Right atrium auricular region (tissue), 2 donors: ENCODE measurements at regions not wholly inside any gene's neighbourhood (a gene's known extent, or its start where the extent isn't known, plus 50 kb on each side); places are given as distances from the start of the nearest gene placed in this dataset.
"Not testable (repeated sequence)": the region's sequence is repeated elsewhere in the genome, so short reads cannot be mapped to it uniquely, and the experiment has no call there.

Experiments used
- DNase-seq: peaks from one replicate; pipeline ENCODE4 v3.0.0-alpha.2; 2019; ENCODE audit warnings: low spot score
- H3K27ac ChIP-seq, 2 donors: fragments of 200-600 bp; sonication (generic); 1 replicate in 1 of 2; 2 replicates in 1 of 2; pipeline ENCODE4 v1.5.1; 2016 to 2019
- H3K27me3 ChIP-seq, 2 donors: fragments of 200-600 bp; sonication (generic); one replicate each; pipeline versions ENCODE4 v1.5.1 to v1.6.0; 2017 to 2019
- H3K36me3 ChIP-seq: fragments of 200-600 bp; sonication (generic); one replicate; pipeline ENCODE4 v1.5.1; 2016
- H3K4me1 ChIP-seq, 2 donors: fragments of 200-600 bp; sonication (generic); one replicate each; pipeline versions ENCODE4 v1.5.1 to v1.6.0; 2017 to 2019
- H3K4me3 ChIP-seq, 2 donors: fragments of 200-600 bp; sonication (generic); 1 replicate in 1 of 2; 2 replicates in 1 of 2; pipeline ENCODE4 v1.5.1; 2017 to 2019; ENCODE audit warnings: mild to moderate bottlenecking in 1 of 2, moderate library complexity in 1 of 2
- H3K9me3 ChIP-seq, 2 donors: fragments of 200-600 bp; sonication (generic); one replicate each; pipeline ENCODE4 v1.5.1; 2019
- TF ChIP-seq, protein P1 (sequence below), 2 donors: fragments of 200-600 bp; sonication (generic); IDR thresholded peaks; one replicate each; pipeline ENCODE4 v1.5.1; 2019; ENCODE audit warnings: antibody characterized with exemption in 2 of 2

DNA sequence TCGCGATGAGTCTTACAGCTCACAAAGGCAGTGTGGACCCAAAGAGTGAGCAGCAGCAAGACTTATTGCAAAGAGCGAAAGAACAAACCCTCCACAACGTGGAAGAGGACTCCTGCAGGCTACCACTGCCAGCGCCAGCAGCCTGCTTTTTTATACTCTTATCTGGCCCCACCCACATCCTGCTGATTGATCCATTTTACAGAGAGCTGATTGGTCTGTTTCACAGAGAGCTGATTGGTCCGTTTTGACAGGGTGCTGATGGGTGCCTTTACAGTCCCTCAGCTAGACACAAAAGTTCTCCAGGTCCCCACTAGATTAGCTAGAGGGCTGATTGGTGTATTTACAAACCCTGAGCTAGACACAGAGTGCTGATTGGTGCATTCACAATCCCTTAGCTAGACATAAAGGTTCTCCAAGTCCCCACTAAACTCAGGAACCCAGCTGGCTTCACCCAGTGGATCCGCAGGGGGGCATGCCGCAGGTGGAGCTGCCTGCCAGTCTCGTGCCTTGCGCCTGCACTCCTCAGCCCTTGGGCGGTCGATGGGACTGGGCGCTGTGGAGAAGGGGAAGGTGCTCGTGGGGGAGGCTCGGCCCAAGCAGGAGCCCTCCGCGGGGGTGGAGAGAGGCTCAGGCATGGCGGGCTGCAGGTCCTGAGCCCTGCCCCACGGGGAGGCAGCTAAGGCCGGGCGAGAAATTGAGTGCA lies 75.7 kb downstream of the QDPR start:
- DNase-seq, H3K27ac ChIP-seq, H3K4me1 ChIP-seq, H3K36me3 ChIP-seq, H3K27me3 ChIP-seq, H3K9me3 ChIP-seq, H3K4me3 ChIP-seq: not testable (repeated sequence)

DNA sequence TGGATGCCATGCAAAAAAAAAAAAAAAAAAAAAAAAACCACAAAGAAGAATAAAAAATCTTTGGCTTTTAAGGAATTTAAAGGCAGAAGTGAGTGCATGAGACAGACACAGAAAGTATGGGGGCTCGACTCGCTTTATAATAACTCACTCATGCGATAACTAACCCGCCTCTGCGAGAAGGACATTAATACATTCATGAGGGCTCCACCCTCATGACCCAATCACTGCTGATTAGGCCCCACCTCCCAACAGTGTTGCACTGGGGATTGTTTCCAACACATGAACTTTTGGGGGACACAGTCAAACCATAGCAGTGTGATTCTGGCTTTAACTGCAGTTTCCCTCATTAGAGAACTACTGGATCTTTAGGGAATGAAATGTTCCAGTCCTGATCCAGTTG lies 78.1 kb downstream of the QDPR start:
- no peak overlapping the region for H3K27ac ChIP-seq
- H3K27me3 ChIP-seq: no peaks in the 10 kb centered on the region
- no peaks in the 10 kb centered on the region for H3K4me1 ChIP-seq
- H3K4me3 ChIP-seq: no peak overlapping the region
- no peaks in the 10 kb centered on the region for H3K36me3 ChIP-seq
- TF ChIP-seq, protein P1, sequence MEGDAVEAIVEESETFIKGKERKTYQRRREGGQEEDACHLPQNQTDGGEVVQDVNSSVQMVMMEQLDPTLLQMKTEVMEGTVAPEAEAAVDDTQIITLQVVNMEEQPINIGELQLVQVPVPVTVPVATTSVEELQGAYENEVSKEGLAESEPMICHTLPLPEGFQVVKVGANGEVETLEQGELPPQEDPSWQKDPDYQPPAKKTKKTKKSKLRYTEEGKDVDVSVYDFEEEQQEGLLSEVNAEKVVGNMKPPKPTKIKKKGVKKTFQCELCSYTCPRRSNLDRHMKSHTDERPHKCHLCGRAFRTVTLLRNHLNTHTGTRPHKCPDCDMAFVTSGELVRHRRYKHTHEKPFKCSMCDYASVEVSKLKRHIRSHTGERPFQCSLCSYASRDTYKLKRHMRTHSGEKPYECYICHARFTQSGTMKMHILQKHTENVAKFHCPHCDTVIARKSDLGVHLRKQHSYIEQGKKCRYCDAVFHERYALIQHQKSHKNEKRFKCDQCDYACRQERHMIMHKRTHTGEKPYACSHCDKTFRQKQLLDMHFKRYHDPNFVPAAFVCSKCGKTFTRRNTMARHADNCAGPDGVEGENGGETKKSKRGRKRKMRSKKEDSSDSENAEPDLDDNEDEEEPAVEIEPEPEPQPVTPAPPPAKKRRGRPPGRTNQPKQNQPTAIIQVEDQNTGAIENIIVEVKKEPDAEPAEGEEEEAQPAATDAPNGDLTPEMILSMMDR (IDR thresholded peaks at IDR 0.05): no peak
- DNase-seq: no peak
- no peaks in the 10 kb centered on the region for H3K9me3 ChIP-seq

DNA sequence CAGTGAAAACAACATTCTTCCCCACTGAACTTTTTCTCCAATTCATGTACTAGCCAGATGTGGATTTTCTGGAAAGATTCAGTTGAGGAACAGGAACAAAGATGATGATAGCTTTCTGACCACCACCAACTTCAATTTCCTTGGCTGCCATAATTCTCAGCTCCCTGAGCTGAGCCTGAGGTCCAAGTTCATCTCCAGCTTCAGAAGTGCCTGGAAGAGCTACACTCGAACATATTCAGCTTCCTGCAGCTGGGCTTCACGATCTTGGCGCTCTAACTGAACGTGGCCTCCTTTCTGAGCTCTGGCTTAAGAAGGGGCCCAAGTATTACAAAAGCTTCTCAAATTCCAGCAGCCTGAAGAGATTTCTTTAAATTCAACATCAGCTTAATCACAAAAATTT lies 83.9 kb downstream of the QDPR start:
- no peak for DNase-seq
- H3K4me1 ChIP-seq: no peaks in the 10 kb centered on the region
- TF ChIP-seq, protein P1 (IDR thresholded peaks at IDR 0.05): no peak
- no peaks in the 10 kb centered on the region for H3K9me3 ChIP-seq
- no peak overlapping the region for H3K4me3 ChIP-seq
- no peaks in the 10 kb centered on the region for H3K27me3 ChIP-seq
- no peaks in the 10 kb centered on the region for H3K36me3 ChIP-seq
- no peak overlapping the region for H3K27ac ChIP-seq

DNA sequence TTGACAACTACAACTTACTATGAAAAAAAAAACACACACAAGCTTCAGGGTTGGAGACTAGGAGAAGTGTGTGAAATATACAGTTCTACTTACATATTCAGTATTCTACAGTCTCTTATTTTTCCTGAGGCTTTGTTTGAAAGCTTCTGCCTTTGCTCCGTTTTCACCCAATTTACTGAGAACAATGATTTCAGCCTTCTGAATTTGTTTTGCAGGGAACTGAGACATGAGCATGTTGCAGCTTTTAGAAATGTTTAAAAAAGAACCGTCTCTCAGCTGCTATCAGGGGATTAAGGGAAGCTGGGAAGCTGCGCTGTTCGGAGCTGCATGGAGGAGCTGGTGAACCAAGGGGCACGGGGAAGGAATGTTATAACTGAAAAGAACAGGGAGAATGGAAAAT lies 85.7 kb downstream of the QDPR start:
- TF ChIP-seq, protein P1 (IDR thresholded peaks at IDR 0.05): no peak
- no peak for DNase-seq
- Histone ChIP-seq H3K4me1 (no peaks in the 10 kb centered on the region), H3K27me3 (no peaks in the 10 kb centered on the region), H3K9me3 (no peaks in the 10 kb centered on the region), H3K4me3 (no peak overlapping the region), H3K36me3 (no peaks in the 10 kb centered on the region), H3K27ac (no peak overlapping the region)

DNA sequence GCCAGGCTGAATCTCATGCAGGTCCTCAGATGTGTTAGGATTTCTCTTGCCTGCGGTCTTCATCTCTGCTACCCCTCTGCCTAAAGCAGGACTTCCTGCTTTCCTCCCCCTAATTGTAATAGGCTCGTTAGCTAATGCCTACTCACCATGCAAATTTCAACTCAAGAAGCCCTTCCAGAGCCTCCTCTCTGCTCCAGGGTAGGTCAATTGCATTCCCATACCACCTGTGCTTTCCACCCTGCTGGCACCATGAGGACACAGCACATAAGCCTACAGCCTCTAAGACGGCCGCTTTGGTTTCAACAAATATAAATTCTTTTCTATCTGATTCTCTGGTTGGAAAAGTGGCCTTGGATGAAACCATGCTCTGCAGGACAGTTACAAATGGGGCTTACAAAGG lies 93.9 kb downstream of the QDPR start:
- TF ChIP-seq, protein P1 (IDR thresholded peaks at IDR 0.05): no peak
- H3K4me1 ChIP-seq: no peaks in the 10 kb centered on the region
- no peak for DNase-seq
- H3K27ac ChIP-seq: no peak overlapping the region
- peaks cover 0 to 12% of the 10 kb centered on the region in 2 donors for H3K9me3 ChIP-seq
- H3K27me3 ChIP-seq: no peaks in the 10 kb centered on the region
- H3K4me3 ChIP-seq: no peak overlapping the region
- no peaks in the 10 kb centered on the region for H3K36me3 ChIP-seq

DNA sequence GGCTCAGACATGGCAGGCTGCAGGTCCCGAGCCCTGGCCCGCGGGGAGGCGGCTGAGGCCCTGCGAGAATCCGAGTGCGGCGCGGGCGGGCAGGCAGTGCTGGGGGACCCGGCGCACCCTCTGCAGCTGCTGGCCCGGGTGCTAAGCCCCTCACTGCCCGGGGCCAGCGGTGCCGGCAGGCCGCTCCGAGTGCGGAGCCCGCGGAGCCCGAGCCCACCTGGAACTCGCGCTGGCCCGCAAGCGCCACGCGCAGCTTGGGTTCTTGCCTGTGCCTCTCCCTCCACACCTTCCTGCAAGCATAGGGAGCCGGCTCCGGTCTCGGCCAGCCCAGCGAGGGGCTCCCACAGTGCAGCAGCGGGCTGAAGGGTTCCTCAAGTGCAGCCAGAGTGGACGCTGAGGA lies 97.5 kb downstream of the QDPR start:
- TF ChIP-seq, protein P1 (IDR thresholded peaks at IDR 0.05): no peak
- Histone ChIP-seq H3K4me1 (no peaks in the 10 kb centered on the region), H3K9me3 (peaks cover 0 to 12% of the 10 kb centered on the region in 2 donors), H3K27ac (no peak overlapping the region), H3K36me3 (no peaks in the 10 kb centered on the region), H3K27me3 (no peaks in the 10 kb centered on the region), H3K4me3 (no peak overlapping the region)
- no peak for DNase-seq
